Activated CD8-positive, alpha-beta T cell treated with anti-CD3 and anti-CD28 coated beads for 36 hours (primary cell): ENCODE measurements at regions not wholly inside any gene's neighbourhood (a gene's known extent, or its start where the extent isn't known, plus 50 kb on each side); places are given as distances from the start of the nearest gene placed in this dataset.

Experiments used
- ATAC-seq: fragments of 200-7000 bp; cut with Tn5 transposase; one replicate; pipeline ENCODE4 v1.10.0; 2021; ENCODE audit warnings: mild to moderate bottlenecking, moderate library complexity
- CTCF ChIA-PET: fragments of 350-600 bp; sonication (Branson Sonifier 250); formaldehyde crosslinking; loops from one replicate; lab custom pipeline; 2021; ENCODE audit warnings: antibody characterized with exemption; lab: Charles Lee
- POLR2A ChIA-PET: fragments of 350-600 bp; sonication (Branson Sonifier 250); formaldehyde crosslinking; loops from one replicate; lab custom pipeline; 2021; ENCODE audit warnings: antibody characterized with exemption; lab: Charles Lee
- DNase-seq: peaks from one replicate; pipeline ENCODE4 v3.0.0-alpha.2; 2020
- H3K27ac Mint-ChIP-seq: one replicate; pipeline ENCODE4 v1.8.0; 2021; ENCODE audit warnings: mild to moderate bottlenecking, mixed read lengths
- H3K27me3 Mint-ChIP-seq: one replicate; pipeline ENCODE4 v1.8.0; 2021; ENCODE audit warnings: mixed read lengths
- H3K36me3 Mint-ChIP-seq: one replicate; pipeline ENCODE4 v1.8.0; 2021; ENCODE audit warnings: low read depth, mixed read lengths
- H3K4me1 Mint-ChIP-seq: one replicate; pipeline ENCODE4 v1.8.0; 2021; ENCODE audit warnings: low read depth, mixed read lengths
- H3K4me3 Mint-ChIP-seq: one replicate; pipeline ENCODE4 v1.8.0; 2021; ENCODE audit warnings: mild to moderate bottlenecking, moderate library complexity, mixed read lengths
- H3K9me3 Mint-ChIP-seq: one replicate; pipeline ENCODE4 v1.8.0; 2021; ENCODE audit warnings: mixed read lengths
- intact Hi-C: fragments of 100-400 bp; cut with micrococcal nuclease; formaldehyde crosslinking; loops from one replicate; pipeline ENCODE4 v1.10.0; 2022
- TF ChIP-seq, protein P1 (sequence below): fragments of 200-600 bp; IDR thresholded peaks from one replicate; pipeline ENCODE4 v1.8.0; 2022; ENCODE audit warnings: antibody characterized with exemption, mild to moderate bottlenecking

DNA sequence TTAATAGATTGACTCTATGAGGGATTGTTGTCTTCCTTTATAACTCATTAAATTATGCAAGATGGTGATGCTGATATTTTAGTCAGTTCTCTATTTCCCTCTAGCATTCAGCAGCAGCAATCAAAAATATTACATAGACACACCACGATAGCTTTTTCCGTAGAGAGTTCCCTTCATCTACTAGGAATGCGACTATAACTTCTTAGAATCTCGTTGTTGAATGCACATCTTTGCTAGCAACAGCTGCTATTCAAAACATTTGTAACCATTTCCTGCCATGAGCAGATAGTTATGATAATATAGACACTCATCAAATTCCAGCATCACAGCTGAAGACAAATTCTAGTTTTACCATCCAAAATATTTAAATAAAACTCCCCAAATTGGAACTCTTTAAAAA lies 147.4 kb upstream of the FGF13 start:
- TF ChIP-seq, protein P1, sequence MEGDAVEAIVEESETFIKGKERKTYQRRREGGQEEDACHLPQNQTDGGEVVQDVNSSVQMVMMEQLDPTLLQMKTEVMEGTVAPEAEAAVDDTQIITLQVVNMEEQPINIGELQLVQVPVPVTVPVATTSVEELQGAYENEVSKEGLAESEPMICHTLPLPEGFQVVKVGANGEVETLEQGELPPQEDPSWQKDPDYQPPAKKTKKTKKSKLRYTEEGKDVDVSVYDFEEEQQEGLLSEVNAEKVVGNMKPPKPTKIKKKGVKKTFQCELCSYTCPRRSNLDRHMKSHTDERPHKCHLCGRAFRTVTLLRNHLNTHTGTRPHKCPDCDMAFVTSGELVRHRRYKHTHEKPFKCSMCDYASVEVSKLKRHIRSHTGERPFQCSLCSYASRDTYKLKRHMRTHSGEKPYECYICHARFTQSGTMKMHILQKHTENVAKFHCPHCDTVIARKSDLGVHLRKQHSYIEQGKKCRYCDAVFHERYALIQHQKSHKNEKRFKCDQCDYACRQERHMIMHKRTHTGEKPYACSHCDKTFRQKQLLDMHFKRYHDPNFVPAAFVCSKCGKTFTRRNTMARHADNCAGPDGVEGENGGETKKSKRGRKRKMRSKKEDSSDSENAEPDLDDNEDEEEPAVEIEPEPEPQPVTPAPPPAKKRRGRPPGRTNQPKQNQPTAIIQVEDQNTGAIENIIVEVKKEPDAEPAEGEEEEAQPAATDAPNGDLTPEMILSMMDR: no peak
- H3K27ac Mint-ChIP-seq: no peak overlapping the region
- ATAC-seq (no peak), DNase-seq (no peak)
- H3K4me1 Mint-ChIP-seq: no peaks in the 10 kb centered on the region
- CTCF ChIA-PET: no interaction called here
- POLR2A ChIA-PET: no interaction called here
- no peaks in the 10 kb centered on the region for H3K36me3 Mint-ChIP-seq
- H3K4me3 Mint-ChIP-seq: no peak overlapping the region
- intact Hi-C loops: no loop called here
- H3K9me3 Mint-ChIP-seq: no peaks in the 10 kb centered on the region
- H3K27me3 Mint-ChIP-seq: no peaks in the 10 kb centered on the region

DNA sequence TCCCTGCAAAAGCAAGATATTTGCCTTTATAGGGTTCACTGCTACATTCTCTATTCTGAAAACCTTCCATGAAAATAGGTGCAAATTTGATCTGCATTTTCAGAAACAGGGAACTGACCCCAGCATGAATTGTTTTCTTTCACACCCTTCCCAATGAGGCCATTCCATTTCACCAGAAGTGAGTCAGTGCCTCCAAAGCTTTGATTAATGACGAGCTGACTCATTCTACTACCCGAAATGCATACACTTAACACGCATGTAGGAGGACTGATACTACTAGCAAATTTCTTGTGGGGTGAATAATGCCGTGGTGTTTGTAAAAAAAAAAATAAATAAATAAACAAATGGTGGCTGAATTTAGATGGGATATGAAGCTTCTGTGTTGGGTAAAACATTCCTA lies 146.9 kb upstream of the FGF13 start:
- ChIA-PET POLR2A (no interaction called here), CTCF (no interaction called here)
- no peaks in the 10 kb centered on the region for H3K36me3 Mint-ChIP-seq
- no peaks in the 10 kb centered on the region for H3K9me3 Mint-ChIP-seq
- TF ChIP-seq, protein P1: no peak
- H3K27me3 Mint-ChIP-seq: no peaks in the 10 kb centered on the region
- H3K4me1 Mint-ChIP-seq: no peaks in the 10 kb centered on the region
- DNase-seq: no peak
- ATAC-seq: peak; percentile 27
- H3K4me3 Mint-ChIP-seq: no peak overlapping the region
- intact Hi-C loops: no loop called here
- H3K27ac Mint-ChIP-seq: no peak overlapping the region

DNA sequence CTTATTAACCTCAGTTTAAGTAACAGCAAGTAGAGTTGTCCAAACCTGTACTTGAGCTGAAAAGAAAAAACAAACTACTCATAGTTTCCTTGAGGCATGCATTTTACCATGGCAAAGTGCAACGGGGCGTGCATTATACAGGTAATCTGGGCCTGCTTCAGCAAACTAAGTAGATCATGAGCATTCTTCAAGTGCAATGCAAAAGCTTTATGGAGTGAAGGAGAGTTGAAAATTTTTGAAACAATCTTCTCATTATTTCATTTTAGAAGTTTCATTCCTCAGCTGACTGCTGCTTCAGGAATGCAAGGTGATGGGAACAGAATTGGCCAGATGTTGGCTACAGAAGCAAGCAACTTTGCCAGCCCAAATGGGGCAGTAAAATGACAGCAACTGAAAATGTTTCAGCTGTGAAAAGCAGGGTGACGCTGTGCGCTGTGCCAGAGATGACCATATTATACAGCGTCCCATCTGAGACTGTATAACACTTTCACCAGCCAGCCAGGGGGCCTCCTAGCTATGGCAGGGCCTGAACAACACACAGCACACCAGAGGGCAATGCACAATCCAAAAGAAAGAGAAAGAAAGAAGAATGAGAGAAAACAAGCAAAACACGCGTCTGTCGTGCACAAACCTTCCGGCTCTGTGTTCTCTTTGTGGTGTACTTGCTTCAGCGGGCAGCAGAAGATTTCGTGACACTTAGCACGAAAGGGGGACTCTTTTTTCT lies 145.5 kb upstream of the FGF13 start:
- TF ChIP-seq, protein P1: no peak
- H3K36me3 Mint-ChIP-seq: no peaks in the 10 kb centered on the region
- no peaks in the 10 kb centered on the region for H3K27me3 Mint-ChIP-seq
- no peaks in the 10 kb centered on the region for H3K4me1 Mint-ChIP-seq
- ChIA-PET CTCF (no interaction called here), POLR2A (no interaction called here)
- ATAC-seq (no peak), DNase-seq (no peak)
- H3K4me3 Mint-ChIP-seq: no peak overlapping the region
- no peak overlapping the region for H3K27ac Mint-ChIP-seq
- H3K9me3 Mint-ChIP-seq: no peaks in the 10 kb centered on the region
- intact Hi-C loops: no loop called here

DNA sequence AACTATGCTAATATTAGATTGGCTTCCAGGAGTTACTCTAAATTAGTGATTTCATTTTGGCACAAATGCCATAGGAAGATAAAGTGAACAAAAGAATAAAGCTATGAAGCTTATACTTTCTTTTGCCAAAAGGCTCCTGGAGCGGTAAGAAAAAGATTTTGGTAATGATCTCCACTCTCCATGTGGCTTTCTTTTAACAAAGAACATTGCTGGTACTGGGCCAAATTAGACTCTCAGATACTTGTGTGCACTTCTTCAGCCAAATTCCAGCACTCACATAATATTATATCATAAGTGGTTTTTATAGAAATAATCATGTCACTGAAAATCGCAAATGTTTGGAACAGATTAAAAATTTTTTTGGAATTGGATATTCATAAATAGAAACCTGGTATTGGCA lies 142.4 kb upstream of the FGF13 start:
- ATAC-seq: no peak
- H3K4me1 Mint-ChIP-seq: no peaks in the 10 kb centered on the region
- H3K36me3 Mint-ChIP-seq: no peaks in the 10 kb centered on the region
- ChIA-PET CTCF (no interaction called here), POLR2A (no interaction called here)
- H3K27me3 Mint-ChIP-seq: no peaks in the 10 kb centered on the region
- H3K9me3 Mint-ChIP-seq: no peaks in the 10 kb centered on the region
- no peak overlapping the region for H3K27ac Mint-ChIP-seq
- no peak for DNase-seq
- no peak overlapping the region for H3K4me3 Mint-ChIP-seq
- intact Hi-C loops: no loop called here
- TF ChIP-seq, protein P1: no peak

DNA sequence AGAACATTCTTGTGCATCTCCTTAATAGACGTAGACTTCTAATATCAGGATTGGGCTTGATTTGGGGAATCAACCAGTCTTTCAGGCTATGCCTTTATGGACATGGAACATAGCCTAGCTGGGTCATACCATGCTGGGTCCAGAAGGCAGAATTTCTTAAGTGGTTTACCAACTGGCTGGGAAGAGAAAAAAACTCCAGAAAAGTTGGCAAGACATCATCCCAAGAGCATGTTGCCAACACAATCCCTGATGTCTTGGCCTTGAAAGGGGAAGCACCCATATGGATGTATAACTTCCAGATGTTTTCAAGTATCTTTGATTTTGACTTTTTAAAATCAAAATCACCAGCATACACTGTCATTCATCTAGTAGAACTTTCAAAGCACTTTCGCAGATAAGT lies 138.0 kb upstream of the FGF13 start:
- DNase-seq (no peak), ATAC-seq (no peak)
- Mint-ChIP-seq H3K4me1 (no peaks in the 10 kb centered on the region), H3K27ac (no peak overlapping the region), H3K9me3 (no peaks in the 10 kb centered on the region), H3K27me3 (no peaks in the 10 kb centered on the region), H3K4me3 (no peak overlapping the region), H3K36me3 (no peaks in the 10 kb centered on the region)
- POLR2A ChIA-PET: no interaction called here
- CTCF ChIA-PET: no interaction called here
- TF ChIP-seq, protein P1: no peak
- intact Hi-C loops: no loop called here
